ENCODE measurements at regions not wholly inside any gene's neighbourhood (a gene's known extent, or its start where the extent isn't known, plus 50 kb on each side); places are given as distances from the start of the nearest gene placed in this dataset.

GRCh38 chr6:15038013-15038791 lies 207.7 kb upstream of the JARID2 start:
- Histone ChIP-seq H3F3A (ENCODE audit: insufficient read depth, low read length) (no peaks in the 10 kb centered on the region), H2AFZ (ENCODE audit: low read length) (no peak overlapping the region), H4K20me1 (ENCODE audit: insufficient read depth, low read length) (no peaks in the 10 kb centered on the region), H3K4me3 (ENCODE audit: low read length) (no peak overlapping the region), H3K4me1 (ENCODE audit: low read length) (no peaks in the 10 kb centered on the region), H3K36me3 (replicated peaks; ENCODE audit: insufficient read depth, low read length) (no peaks in the 10 kb centered on the region), H3K9me2 (replicated peaks; ENCODE audit: insufficient read depth, low read length) (no peaks in the 10 kb centered on the region), H3K4me2 (ENCODE audit: low read depth, low read length) (no peak overlapping the region), H3K9ac (ENCODE audit: low read length) (no peak overlapping the region), H3K27me3 (replicated peaks; ENCODE audit: insufficient read depth, low read length) (no peaks in the 10 kb centered on the region), H3K9me3 (replicated peaks; ENCODE audit: insufficient read depth, low read length) (no peaks in the 10 kb centered on the region), H3K79me2 (ENCODE audit: low read length) (no peaks in the 10 kb centered on the region), H3K27ac (ENCODE audit: low read length) (no peak overlapping the region)
- no peak for DNase-seq
- TF ChIP-seq EZH2phosphoT487 (IDR thresholded peaks at IDR 0.05; ENCODE audit: low read length) (no peak), EZH2 (optimal IDR thresholded peaks at IDR 0.05; ENCODE audit: low read depth, low read length) (no peak), CTCF (IDR thresholded peaks at IDR 0.05; ENCODE audit: low read length) (no peak)

GRCh38 chr6:15039136-15039535 lies 206.7 kb upstream of the JARID2 start:
- no peaks in the 10 kb centered on the region for H3F3A ChIP-seq (ENCODE audit: insufficient read depth, low read length)
- no peaks in the 10 kb centered on the region for H3K27me3 ChIP-seq (replicated peaks; ENCODE audit: insufficient read depth, low read length)
- no peak overlapping the region for H3K4me2 ChIP-seq (ENCODE audit: low read depth, low read length)
- H3K9ac ChIP-seq (ENCODE audit: low read length), result no peak overlapping the region
- no peaks in the 10 kb centered on the region for H4K20me1 ChIP-seq (ENCODE audit: insufficient read depth, low read length)
- H3K4me1 ChIP-seq (ENCODE audit: low read length), result no peaks in the 10 kb centered on the region
- no peak overlapping the region for H3K4me3 ChIP-seq (ENCODE audit: low read length)
- H2AFZ ChIP-seq (ENCODE audit: low read length), result no peak overlapping the region
- TF ChIP-seq EZH2 (optimal IDR thresholded peaks at IDR 0.05; ENCODE audit: low read depth, low read length) (no peak), CTCF (IDR thresholded peaks at IDR 0.05; ENCODE audit: low read length) (no peak), EZH2phosphoT487 (IDR thresholded peaks at IDR 0.05; ENCODE audit: low read length) (no peak)
- H3K9me3 ChIP-seq (replicated peaks; ENCODE audit: insufficient read depth, low read length), result no peaks in the 10 kb centered on the region
- H3K27ac ChIP-seq (ENCODE audit: low read length), result no peak overlapping the region
- H3K79me2 ChIP-seq (ENCODE audit: low read length), result no peaks in the 10 kb centered on the region
- H3K9me2 ChIP-seq (replicated peaks; ENCODE audit: insufficient read depth, low read length), result no peaks in the 10 kb centered on the region
- H3K36me3 ChIP-seq (replicated peaks; ENCODE audit: insufficient read depth, low read length), result no peaks in the 10 kb centered on the region
- no peak for DNase-seq

DNA sequence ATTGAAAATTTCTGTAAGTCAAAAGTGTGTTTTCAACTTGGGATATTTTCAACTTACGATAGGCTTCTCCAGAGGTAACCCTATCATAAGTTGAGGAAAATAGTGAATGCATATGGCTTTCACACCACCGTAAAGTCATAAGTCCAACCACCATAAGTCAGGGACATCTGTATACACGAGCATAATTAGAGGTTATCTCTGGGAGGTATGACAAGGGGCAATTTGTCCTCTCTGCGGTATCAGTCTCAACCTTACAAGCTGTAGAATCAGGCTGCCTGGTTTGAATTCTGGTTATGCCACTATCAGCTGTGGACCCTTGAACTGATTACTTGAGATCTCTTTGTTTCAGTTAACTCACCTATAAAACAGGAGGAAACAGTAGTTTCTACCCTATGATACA lies 202.9 kb upstream of the JARID2 start:
- Histone ChIP-seq H3K27me3 (replicated peaks; ENCODE audit: insufficient read depth, low read length) (no peaks in the 10 kb centered on the region), H3K4me2 (ENCODE audit: low read depth, low read length) (no peak overlapping the region), H3K4me1 (ENCODE audit: low read length) (no peaks in the 10 kb centered on the region), H3K4me3 (ENCODE audit: low read length) (no peak overlapping the region), H3F3A (ENCODE audit: insufficient read depth, low read length) (no peaks in the 10 kb centered on the region), H3K9ac (ENCODE audit: low read length) (no peak overlapping the region), H2AFZ (ENCODE audit: low read length) (no peak overlapping the region), H3K9me3 (replicated peaks; ENCODE audit: insufficient read depth, low read length) (no peaks in the 10 kb centered on the region), H3K79me2 (ENCODE audit: low read length) (no peaks in the 10 kb centered on the region), H3K9me2 (replicated peaks; ENCODE audit: insufficient read depth, low read length) (no peaks in the 10 kb centered on the region), H3K36me3 (replicated peaks; ENCODE audit: insufficient read depth, low read length) (no peaks in the 10 kb centered on the region), H4K20me1 (ENCODE audit: insufficient read depth, low read length) (no peaks in the 10 kb centered on the region), H3K27ac (ENCODE audit: low read length) (no peak overlapping the region)
- TF ChIP-seq CTCF (IDR thresholded peaks at IDR 0.05; ENCODE audit: low read length), result no peak
- no peak for DNase-seq

Data from MM.1S (cell line).